Muscle of leg (tissue), 3 donors: ENCODE measurements at regions not wholly inside any gene's neighbourhood (a gene's known extent, or its start where the extent isn't known, plus 50 kb on each side); places are given as distances from the start of the nearest gene placed in this dataset.

Source experiments
- DNase-seq: peaks from one replicate; pipeline ENCODE4 v3.0.0; 2013
- H3K27ac ChIP-seq: one replicate; pipeline ENCODE4 v1.5.1; 2013; ENCODE audit warnings: mild to moderate bottlenecking, low read length, control low read depth
- H3K27me3 ChIP-seq: one replicate; pipeline ENCODE4 v1.6.1; 2013; ENCODE audit warnings: low read length; ENCODE audit not compliant: control insufficient read depth, insufficient read depth
- H3K36me3 ChIP-seq: one replicate; pipeline ENCODE4 v1.6.1; 2013; ENCODE audit warnings: low read length; ENCODE audit not compliant: control insufficient read depth, insufficient read depth
- H3K4me1 ChIP-seq: one replicate; pipeline ENCODE4 v1.6.1; 2013; ENCODE audit warnings: low read length; ENCODE audit not compliant: control insufficient read depth, insufficient read depth
- H3K4me3 ChIP-seq: one replicate; pipeline ENCODE4 v1.5.1; 2013; ENCODE audit warnings: low read length, control low read depth
- H3K9me3 ChIP-seq: replicated peaks from 2 replicates; pipeline ENCODE4 v1.6.1; 2013; ENCODE audit warnings: low read depth, low read length; ENCODE audit not compliant: control insufficient read depth
- WGBS: methylation state at CpG from one replicate; pipeline ENCODE4 v1.1.5; 2013; ENCODE audit warnings: missing lambda C conversion rate; ENCODE audit not compliant: insufficient coverage; 5-methylcytosine and 5-hydroxymethylcytosine counted together

- DNase-seq, result no peak
- H3K9me3 ChIP-seq, result peaks cover 7% of the 10 kb centered on the region
- H3K4me1 ChIP-seq, result peaks cover 2% of the 10 kb centered on the region
- H3K36me3 ChIP-seq, result no peaks in the 10 kb centered on the region
- H3K27me3 ChIP-seq, result no peaks in the 10 kb centered on the region
- no peak overlapping the region for H3K27ac ChIP-seq
- H3K4me3 ChIP-seq, result no peak overlapping the region
- 86% methylated on average over 4 of the region's 4 CpGs for WGBS
These were observed 268.2 kb downstream of the SH3GL2 start for GRCh38 chr9:17846948-17847655.

- Histone ChIP-seq H3K9me3 (peaks cover 7% of the 10 kb centered on the region), H3K27ac (no peak overlapping the region), H3K4me1 (peaks cover 2% of the 10 kb centered on the region), H3K27me3 (no peaks in the 10 kb centered on the region), H3K36me3 (no peaks in the 10 kb centered on the region), H3K4me3 (no peak overlapping the region)
- no peak for DNase-seq
- no CpG with 5 or more reads among the region's 3 CpGs for WGBS
These were observed 269.0 kb downstream of the SH3GL2 start for GRCh38 chr9:17847908-17848307.

GRCh38 chr9:17852108-17852507, 273.2 kb downstream of the SH3GL2 start:
- Histone ChIP-seq H3K27ac (no peak overlapping the region), H3K4me3 (no peak overlapping the region), H3K36me3 (no peaks in the 10 kb centered on the region), H3K9me3 (no peaks in the 10 kb centered on the region), H3K4me1 (peaks cover 2% of the 10 kb centered on the region), H3K27me3 (no peaks in the 10 kb centered on the region)
- no peak for DNase-seq
- 45% methylated on average over 2 of the region's 2 CpGs for WGBS

DNA sequence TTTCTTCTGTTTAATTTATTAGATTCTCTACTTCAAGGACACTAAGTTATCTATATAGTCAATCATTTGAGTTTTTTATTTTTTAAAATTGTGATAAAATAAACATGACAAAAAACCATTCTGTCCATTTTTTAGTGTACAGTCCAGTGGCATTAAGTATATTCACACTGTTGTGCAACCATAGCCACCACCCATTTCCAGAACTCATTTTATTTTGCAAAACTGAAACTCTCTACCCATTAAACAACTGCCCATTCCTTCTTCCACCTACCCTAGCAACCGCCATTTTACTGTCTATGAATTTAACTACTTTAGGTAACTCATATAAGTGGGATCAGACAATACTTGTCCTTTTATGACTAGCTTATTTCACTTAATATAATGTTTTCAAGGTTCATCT, 275.6 kb downstream of the SH3GL2 start:
- Histone ChIP-seq H3K27me3 (no peaks in the 10 kb centered on the region), H3K4me1 (no peaks in the 10 kb centered on the region), H3K36me3 (no peaks in the 10 kb centered on the region), H3K27ac (no peak overlapping the region), H3K9me3 (no peaks in the 10 kb centered on the region), H3K4me3 (no peak overlapping the region)
- WGBS, result no CpG with 5 or more reads among the region's 1 CpG
- no peak for DNase-seq

GRCh38 chr9:17856995-17857394, 278.1 kb downstream of the SH3GL2 start:
- 100% methylated on average over 1 of the region's 3 CpGs for WGBS
- Histone ChIP-seq H3K36me3 (no peaks in the 10 kb centered on the region), H3K27ac (no peak overlapping the region), H3K4me1 (peaks cover under 1% of the 10 kb centered on the region), H3K4me3 (no peak overlapping the region), H3K27me3 (no peaks in the 10 kb centered on the region), H3K9me3 (no peaks in the 10 kb centered on the region)
- DNase-seq, result no peak

DNA sequence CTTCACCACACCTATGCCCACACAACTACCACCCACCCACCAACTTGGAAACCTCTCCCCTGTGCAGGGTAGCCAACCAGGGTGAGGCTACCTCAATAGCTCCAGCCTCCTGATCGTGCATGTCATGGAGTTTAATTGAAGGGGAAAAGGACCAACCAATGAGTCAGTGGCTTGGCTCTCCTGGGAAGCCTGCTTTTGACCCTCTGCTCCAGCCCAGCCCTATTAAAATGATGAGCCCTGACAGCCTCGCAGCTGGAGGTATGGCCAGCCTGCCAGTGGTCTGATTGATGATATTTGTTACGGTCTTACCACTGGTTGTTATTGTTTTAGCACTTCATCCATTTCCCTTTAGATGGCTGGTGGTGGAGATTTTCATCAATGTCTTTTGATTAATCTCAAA, 280.4 kb downstream of the SH3GL2 start:
- Histone ChIP-seq H3K36me3 (no peaks in the 10 kb centered on the region), H3K4me3 (no peak overlapping the region), H3K27ac (no peak overlapping the region), H3K27me3 (no peaks in the 10 kb centered on the region), H3K9me3 (no peaks in the 10 kb centered on the region), H3K4me1 (peaks cover 2% of the 10 kb centered on the region)
- no CpG with 5 or more reads among the region's 3 CpGs for WGBS
- no peak for DNase-seq

GRCh38 chr9:17859987-17860386, 281.1 kb downstream of the SH3GL2 start:
- Histone ChIP-seq H3K9me3 (no peaks in the 10 kb centered on the region), H3K27me3 (no peaks in the 10 kb centered on the region), H3K36me3 (no peaks in the 10 kb centered on the region), H3K4me3 (no peak overlapping the region), H3K4me1 (peaks cover 2% of the 10 kb centered on the region), H3K27ac (no peak overlapping the region)
- WGBS, result 81% methylated on average over 2 of the region's 4 CpGs
- no peak for DNase-seq

DNA sequence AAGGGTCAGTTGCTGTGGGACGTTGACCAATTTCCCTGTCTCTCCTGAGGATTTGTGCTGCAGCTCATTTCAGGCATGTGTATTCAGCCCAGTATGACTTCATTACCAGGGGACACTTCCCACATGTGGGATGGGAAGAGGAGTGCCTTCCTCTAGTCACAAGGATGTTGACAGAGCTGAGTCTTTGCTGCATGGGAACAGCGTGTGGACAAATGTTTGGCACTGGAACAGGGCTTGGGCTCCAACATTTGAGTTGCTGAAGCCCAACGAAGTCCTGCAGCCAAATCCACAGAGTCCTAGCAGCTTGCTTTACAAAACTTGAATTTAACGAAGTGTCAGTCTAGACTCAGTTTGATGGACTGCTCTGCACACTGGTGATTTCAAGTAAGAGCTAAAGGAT, 283.2 kb downstream of the SH3GL2 start:
- Histone ChIP-seq H3K27me3 (no peaks in the 10 kb centered on the region), H3K4me3 (no peak overlapping the region), H3K27ac (no peak overlapping the region), H3K9me3 (no peaks in the 10 kb centered on the region), H3K36me3 (no peaks in the 10 kb centered on the region), H3K4me1 (peaks cover 4% of the 10 kb centered on the region)
- WGBS, result 24% methylated on average over 3 of the region's 4 CpGs
- peak; percentile 83 for DNase-seq

DNA sequence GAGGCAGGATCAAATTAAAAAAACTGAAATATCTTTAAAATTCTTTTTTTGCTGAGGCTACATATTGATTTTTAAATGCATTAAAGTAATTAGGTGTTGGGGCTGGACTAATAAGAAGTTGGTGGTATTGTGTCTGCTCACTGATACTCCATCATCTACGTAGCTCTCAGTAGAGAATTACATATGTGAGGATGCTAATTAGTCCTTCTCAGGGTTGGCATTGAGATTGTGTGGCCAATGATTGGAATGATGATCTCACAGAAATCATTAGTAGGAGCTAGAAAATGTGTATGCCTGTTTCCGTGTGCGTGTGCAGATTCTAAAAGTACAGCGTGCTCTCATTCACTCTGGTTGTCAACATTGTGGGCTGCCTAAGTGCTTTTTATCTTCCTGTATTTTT, 283.8 kb downstream of the SH3GL2 start:
- DNase-seq, result no peak
- no peak overlapping the region for H3K27ac ChIP-seq
- no peaks in the 10 kb centered on the region for H3K36me3 ChIP-seq
- 94% methylated on average over 3 of the region's 4 CpGs for WGBS
- H3K9me3 ChIP-seq, result no peaks in the 10 kb centered on the region
- no peaks in the 10 kb centered on the region for H3K27me3 ChIP-seq
- no peak overlapping the region for H3K4me3 ChIP-seq
- H3K4me1 ChIP-seq, result peaks cover 4% of the 10 kb centered on the region

DNA sequence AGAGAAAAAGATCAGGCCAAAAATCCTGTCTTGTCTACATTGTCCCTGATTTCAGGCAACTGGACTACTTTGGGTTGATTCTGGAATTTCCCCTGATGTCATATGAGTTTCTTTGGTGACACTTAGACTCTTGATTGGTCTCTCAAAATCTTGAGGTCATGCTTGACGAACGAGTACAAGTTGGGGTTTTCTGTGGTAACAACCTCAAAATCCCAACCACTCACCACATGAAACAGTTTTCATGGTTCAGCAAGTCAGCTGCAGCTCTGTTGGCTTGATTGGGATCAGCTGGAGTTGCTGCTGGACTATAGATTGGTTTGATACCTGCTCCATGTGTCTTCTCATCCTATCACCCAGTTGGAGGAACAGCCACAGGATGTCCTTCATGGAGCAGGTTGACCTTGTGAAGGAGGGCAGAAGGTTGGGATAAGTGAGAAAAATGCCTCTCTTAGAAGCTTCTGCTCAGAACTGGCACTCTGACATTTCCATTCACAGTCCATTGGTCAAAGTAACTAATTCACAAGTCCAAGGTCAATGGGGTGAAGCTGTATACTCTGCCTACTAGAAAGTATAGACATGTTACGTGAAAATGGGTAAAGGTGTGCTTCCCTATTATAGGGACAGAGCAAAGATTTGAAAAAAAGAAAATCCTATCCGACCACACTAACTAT, 284.5 kb downstream of the SH3GL2 start:
- H3K27me3 ChIP-seq, result no peaks in the 10 kb centered on the region
- H3K36me3 ChIP-seq, result no peaks in the 10 kb centered on the region
- WGBS, result no CpG with 5 or more reads among the region's 4 CpGs

More for the DNA sequence above, 284.5 kb downstream of the SH3GL2 start:
- DNase-seq, result no peak
- Histone ChIP-seq H3K4me1 (peaks cover 4% of the 10 kb centered on the region), H3K27ac (no peak overlapping the region), H3K9me3 (no peaks in the 10 kb centered on the region), H3K4me3 (no peak overlapping the region)
